ENCODE measurements at regions not wholly inside any gene's neighbourhood (a gene's known extent, or its start where the extent isn't known, plus 50 kb on each side); places are given as distances from the start of the nearest gene placed in this dataset.

GRCh38 chr2:234770031-234770506 lies 181.7 kb upstream of the SH3BP4 start:
- H3K27ac ChIP-seq: peak overlapping the region; percentile 71 to 82 (median 78)
- 44% methylated on average over 9 of the region's 11 CpGs for WGBS (ENCODE audit: insufficient coverage, low coverage, low lambda C conversion rate, missing lambda C conversion rate)
- ATAC-seq (peak; percentile 28 to 54 (median 37)), DNase-seq (no peak)
- H3K9me3 ChIP-seq: no peaks in the 10 kb centered on the region
- no peaks in the 10 kb centered on the region for H3K36me3 ChIP-seq
- H3K4me3 ChIP-seq: peak overlapping the region; percentile 34 to 54 (median 44)
- TF ChIP-seq POLR2A (IDR thresholded peaks at IDR 0.05): no peak
- no peaks in the 10 kb centered on the region for H3K27me3 ChIP-seq
- intact Hi-C loops (cut with DNase I): no loop called here
- H3K4me1 ChIP-seq: peaks cover 0 to 34% (median 10%) of the 10 kb centered on the region in 4 donors

GRCh38 chr2:234768608-234769196 lies 183.1 kb upstream of the SH3BP4 start:
- 58% methylated on average over 5 of the region's 9 CpGs for WGBS (ENCODE audit: insufficient coverage, low coverage, low lambda C conversion rate, missing lambda C conversion rate)
- H3K4me3 ChIP-seq: peak overlapping the region in 1 of 3 donors; percentile 54
- DNase-seq: peak in 1 of 3 donors; percentile 34

GRCh38 chr2:234765279-234765678 lies 186.5 kb upstream of the SH3BP4 start:
- no peak for TF ChIP-seq CTCF (IDR thresholded peaks at IDR 0.05)
- TF ChIP-seq POLR2A (IDR thresholded peaks at IDR 0.05): no peak
- H3K4me3 ChIP-seq: no peak overlapping the region
- intact Hi-C loops (cut with DNase I): no loop called here

More at GRCh38 chr2:234768608-234769196, 183.1 kb upstream of the SH3BP4 start:
- no peaks in the 10 kb centered on the region for H3K9me3 ChIP-seq
- ATAC-seq: peak in 1 of 4 donors; percentile 64
- no peaks in the 10 kb centered on the region for H3K36me3 ChIP-seq
- intact Hi-C loops (cut with DNase I): no loop called here
- TF ChIP-seq POLR2A (IDR thresholded peaks at IDR 0.05) (no peak), CTCF (IDR thresholded peaks at IDR 0.05) (no peak)
- H3K4me1 ChIP-seq: peaks cover 0 to 34% (median 10%) of the 10 kb centered on the region in 4 donors
- no peaks in the 10 kb centered on the region for H3K27me3 ChIP-seq
- H3K27ac ChIP-seq: peak overlapping the region in 1 of 3 donors; percentile 78

GRCh38 chr2:234764372-234764771 lies 187.4 kb upstream of the SH3BP4 start:
- intact Hi-C loops (cut with DNase I): no loop called here
- ATAC-seq: no peak
- Histone ChIP-seq H3K36me3 (no peaks in the 10 kb centered on the region), H3K4me3 (no peak overlapping the region), H3K4me1 (peaks cover 0 to 19% (median 7%) of the 10 kb centered on the region in 4 donors), H3K27me3 (no peaks in the 10 kb centered on the region), H3K9me3 (peaks cover 0 to 6% (median 0%) of the 10 kb centered on the region in 4 donors), H3K27ac (no peak overlapping the region)
- 67% methylated on average over 3 of the region's 3 CpGs for whole genome bisulfite sequencing (ENCODE audit: insufficient coverage, low coverage, low lambda C conversion rate, missing lambda C conversion rate)
- no peak for DNase-seq
- no peak for TF ChIP-seq POLR2A (IDR thresholded peaks at IDR 0.05)

More at GRCh38 chr2:234765279-234765678, 186.5 kb upstream of the SH3BP4 start:
- ATAC-seq (no peak), DNase-seq (no peak)
- H3K4me1 ChIP-seq: peaks cover 0 to 23% (median 10%) of the 10 kb centered on the region in 4 donors
- H3K27ac ChIP-seq: no peak overlapping the region
- H3K36me3 ChIP-seq: no peaks in the 10 kb centered on the region
- 90% methylated on average over 4 of the region's 5 CpGs for WGBS (ENCODE audit: insufficient coverage, low coverage, low lambda C conversion rate, missing lambda C conversion rate)
- no peaks in the 10 kb centered on the region for H3K27me3 ChIP-seq
- peaks cover 0 to 6% (median 0%) of the 10 kb centered on the region in 4 donors for H3K9me3 ChIP-seq

- Histone ChIP-seq H3K27ac (no peak overlapping the region), H3K27me3 (no peaks in the 10 kb centered on the region), H3K9me3 (peaks cover 0 to 6% (median 0%) of the 10 kb centered on the region in 4 donors), H3K4me3 (no peak overlapping the region), H3K4me1 (peaks cover 0 to 16% (median 3%) of the 10 kb centered on the region in 4 donors), H3K36me3 (no peaks in the 10 kb centered on the region)
- intact Hi-C loops (cut with DNase I): no loop called here
- WGBS (ENCODE audit: insufficient coverage, low coverage, low lambda C conversion rate, missing lambda C conversion rate): 78% methylated on average over 9 of the region's 13 CpGs
- TF ChIP-seq POLR2A (IDR thresholded peaks at IDR 0.05): no peak
- TF ChIP-seq CTCF (IDR thresholded peaks at IDR 0.05): no peak
- DNase-seq: no peak
- peak in 2 of 4 donors; percentile 13 to 50 for ATAC-seq
These were observed 188.6 kb upstream of the SH3BP4 start for GRCh38 chr2:234763002-234763873.
